Activated CD4-positive, alpha-beta T cell treated with anti-CD3 and anti-CD28 coated beads, Interleukin-2, amount 50 U/mL, for 48 hours (primary cell): ENCODE measurements at regions not wholly inside any gene's neighbourhood (a gene's known extent, or its start where the extent isn't known, plus 50 kb on each side); places are given as distances from the start of the nearest gene placed in this dataset.
"Not testable (repeated sequence)": the region's sequence is repeated elsewhere in the genome, so short reads cannot be mapped to it uniquely, and the experiment has no call there.

Source experiments
- DNase-seq, 2 experiments: peaks; one replicate each; pipeline ENCODE4 v3.0.0-alpha.2; 2020

DNA sequence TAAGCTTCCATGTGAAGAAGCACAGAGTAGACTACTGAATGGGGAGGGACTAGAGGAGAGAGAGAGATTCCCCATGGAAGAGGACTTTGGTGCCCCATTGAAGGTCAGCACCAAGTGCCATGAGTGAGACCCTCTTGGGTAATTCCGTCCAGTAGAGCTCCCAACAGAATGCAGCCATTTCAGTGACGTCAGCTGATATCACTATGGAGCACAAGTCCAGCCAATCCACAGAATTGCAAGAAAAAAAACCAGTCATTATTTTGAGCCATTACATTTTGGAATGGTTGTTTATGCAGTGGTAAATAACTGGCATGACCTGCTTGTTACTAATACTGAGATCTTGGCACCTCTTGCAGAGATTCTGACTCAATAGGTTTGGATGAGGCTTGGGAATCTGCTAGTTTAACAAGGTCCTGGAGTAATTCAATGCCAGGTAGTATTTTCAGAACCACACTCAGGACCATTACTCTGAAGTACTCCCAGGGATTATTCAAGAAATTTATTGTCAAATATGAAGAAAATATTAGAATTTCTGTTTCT, 52.6 kb upstream of the SP8 start:
- no peak for DNase-seq

DNA sequence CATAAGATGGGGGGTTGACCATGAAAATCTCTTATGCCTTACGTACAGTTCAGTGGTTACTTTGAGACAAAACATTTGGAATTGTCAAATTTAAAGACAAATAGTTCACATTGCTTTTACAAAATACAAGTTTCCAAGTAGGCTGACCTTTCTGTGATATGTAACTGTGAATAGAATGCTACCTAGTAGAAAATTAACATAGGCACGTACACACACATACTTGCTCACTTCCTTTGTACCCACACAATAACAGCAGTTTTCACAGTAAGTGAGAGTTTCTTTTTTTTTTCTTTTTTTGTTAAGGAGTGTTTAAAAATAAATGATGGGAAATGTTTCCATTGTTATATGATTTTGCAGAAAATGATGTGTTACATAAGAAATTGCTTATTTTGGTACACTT, 53.3 kb upstream of the SP8 start:
- DNase-seq = no peak

DNA sequence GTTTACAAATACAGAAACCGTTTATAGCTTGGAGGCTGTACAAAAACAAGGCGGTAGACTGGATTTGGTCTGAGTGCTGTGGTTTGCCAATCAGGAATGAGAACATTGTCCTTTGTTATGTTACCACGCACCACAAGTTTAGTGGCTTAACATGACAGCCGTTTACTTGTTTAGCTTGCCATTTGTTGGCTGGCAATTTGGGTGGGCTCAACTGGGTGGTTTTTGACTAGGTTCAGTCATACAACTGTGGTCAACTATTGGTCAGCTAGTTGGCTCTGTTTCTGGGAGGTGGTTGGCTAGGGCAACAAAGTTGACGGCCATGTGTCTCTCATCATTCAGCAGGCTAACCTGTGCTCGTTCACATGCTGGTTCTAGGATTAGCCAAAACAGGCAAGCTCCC, 60.1 kb upstream of the SP8 start:
- no peak for DNase-seq

DNA sequence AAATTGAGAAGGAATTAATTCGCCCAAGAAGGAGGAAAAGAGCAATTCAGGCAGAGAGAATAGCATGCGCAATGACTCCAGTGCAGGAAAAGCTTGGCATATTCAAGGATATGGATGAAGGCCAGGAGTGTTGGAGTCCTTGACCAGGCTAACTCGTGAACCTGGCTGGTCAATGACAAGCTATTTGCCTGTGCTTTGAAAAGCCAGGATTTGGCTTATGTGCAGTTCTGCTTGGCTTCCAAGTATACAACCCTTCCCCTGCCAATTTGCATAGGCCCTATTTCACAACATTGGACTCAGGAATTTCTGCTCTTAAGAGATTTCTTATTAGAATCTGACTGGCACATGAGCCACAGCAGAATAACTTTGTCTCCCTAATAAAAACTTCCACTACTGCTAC, 72.3 kb upstream of the SP8 start:
- no peak for DNase-seq

DNA sequence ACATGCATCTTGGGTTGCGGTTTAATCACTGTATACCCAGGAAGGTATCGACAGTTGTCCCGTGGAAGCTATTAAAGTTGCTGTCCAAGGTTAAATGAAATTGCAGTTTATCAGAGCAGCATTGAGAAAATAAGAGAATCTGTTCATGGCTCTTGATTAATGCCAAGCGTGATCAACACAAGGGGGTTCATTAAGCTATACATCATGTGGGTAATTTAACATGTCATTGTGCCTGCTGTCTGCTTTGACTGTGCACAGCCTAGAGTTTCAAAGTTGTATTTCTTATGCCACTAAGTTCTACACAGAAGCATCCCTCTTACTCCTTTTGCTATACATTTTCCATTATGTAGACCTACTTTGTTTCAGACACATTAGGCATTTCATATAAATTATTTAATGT, 74.8 kb upstream of the SP8 start:
- no peak for DNase-seq

DNA sequence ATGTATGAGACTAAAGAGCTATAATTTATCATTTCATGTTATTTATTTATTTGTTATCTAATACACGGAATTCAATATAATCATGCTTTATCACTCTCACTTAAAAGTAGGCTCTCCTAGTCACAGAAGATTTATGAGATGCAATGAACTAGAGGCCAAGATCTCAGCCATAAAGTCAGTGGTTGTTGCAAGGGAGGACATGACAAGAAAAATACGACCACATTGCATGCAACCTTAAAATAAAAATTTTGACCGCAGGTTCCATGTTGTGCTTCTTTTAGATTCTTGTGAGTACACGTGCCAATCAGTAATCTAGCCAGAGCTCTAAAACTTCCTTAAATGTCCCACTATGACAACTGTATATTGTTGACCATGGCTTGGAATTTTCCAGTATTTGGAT, 75.9 kb upstream of the SP8 start:
- DNase-seq = no peak

DNA sequence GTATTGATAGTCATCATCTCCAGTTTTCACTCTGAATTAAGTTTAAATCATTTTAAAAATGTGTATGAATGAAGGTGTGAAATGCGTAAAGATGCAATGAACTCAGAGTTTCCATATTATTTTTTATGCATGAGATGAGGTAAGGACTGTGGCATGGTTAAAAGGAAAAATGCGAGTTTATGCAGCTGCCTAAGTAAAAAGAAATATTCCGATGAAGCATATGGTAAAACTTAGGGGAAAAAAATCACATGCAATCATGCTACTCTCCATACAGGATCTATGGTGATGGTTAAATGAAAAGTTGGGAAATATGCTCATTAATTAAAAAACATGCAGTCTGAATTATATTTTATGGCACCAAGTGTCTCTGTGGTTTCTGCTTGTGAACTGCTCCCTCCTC, 77.5 kb upstream of the SP8 start:
- no peak for DNase-seq

DNA sequence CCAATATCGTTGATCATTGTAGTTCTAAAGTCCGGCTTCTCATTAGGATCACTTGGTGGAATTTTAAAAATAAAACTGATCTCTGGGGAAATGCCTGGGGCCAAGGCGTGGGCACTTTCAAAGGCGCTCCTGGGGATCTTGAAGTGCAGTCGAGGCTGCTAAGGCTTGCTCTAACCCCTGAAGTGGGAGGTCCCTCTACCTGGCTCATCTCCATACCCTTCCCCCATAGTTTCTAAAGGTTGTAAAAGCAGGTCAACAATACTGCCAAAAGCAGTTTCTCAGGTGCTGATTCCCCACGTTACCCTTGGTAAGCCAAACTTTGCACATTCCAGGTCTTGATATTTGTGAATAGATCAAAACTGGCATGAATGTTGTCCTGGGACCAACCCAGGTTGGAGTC, 79.0 kb upstream of the SP8 start:
- DNase-seq = no peak

DNA sequence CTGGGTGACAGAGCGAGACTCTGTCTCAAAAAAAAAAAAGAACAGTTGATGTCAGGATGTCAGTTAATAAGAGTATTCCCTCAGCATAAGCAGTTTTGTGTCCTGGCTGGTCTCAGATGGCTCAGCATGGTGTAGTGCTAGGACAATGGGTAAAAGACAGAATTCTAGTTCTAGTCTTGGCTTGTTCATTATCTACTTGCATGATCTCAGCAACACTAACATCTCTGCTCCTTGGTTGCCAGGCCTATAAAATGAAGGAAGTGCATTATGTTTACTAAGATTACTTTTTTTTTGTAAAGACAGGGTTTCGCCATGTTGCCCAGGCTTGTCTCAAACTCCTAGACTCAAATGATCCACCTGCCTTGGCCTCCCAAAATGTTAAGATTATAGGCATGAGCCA, 84.3 kb upstream of the SP8 start:
- no peak for DNase-seq

DNA sequence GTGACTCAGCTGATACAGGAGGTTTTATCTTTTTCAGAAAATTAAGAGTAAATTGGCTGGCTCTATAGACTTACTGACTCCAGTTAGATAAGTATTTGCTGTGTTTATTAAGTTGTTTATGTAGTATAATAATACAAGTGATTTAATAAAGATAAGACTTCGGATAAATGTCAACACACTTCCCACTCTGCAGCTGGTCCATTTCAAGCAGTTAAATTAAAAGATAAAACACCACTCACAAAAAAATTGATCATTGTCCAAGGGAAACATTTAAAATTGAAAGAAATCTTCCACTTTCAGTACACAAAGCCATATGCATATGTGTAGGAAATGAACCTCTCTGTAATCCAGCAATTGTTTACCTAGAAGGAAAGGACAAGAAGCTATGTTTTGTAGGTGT, 106.1 kb upstream of the SP8 start:
- DNase-seq = no peak

DNA sequence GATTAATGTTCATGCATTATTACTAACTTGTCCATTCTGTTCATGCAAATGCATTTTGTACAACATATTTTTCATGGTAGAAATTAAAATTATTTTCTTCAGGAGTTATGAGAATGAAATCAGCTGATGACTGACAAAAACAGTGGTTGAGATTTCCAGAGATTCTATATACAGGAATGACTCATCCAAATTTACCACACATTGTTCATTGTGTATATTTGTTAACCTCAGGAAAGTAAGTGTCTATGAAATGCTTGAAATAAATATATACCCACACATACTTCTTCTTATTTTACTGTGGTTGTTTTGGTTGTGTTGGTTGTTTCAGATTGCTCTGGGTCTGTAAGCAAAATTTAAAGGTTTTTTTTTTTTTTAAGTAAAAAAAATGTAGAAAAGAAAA, 108.1 kb upstream of the SP8 start:
- no peak for DNase-seq

DNA sequence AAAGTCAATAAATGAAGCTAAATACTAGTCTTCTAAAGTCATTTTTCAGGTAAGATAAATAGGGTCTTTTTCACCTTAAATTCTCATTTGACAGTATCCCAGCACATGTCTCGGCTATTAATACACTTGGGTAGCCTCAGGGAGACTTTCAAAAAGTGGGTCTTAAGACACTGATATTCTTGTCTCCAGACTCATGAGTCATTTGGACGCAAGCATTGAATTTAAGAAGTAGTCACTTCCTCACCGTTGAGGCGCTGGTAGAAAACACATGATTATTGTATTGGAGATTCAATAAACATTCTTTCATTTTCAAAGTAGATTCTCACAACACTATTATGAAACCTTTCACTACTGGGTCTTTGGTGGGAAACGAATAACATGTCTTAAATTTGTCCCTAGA, 108.9 kb upstream of the SP8 start:
- no peak for DNase-seq

DNA sequence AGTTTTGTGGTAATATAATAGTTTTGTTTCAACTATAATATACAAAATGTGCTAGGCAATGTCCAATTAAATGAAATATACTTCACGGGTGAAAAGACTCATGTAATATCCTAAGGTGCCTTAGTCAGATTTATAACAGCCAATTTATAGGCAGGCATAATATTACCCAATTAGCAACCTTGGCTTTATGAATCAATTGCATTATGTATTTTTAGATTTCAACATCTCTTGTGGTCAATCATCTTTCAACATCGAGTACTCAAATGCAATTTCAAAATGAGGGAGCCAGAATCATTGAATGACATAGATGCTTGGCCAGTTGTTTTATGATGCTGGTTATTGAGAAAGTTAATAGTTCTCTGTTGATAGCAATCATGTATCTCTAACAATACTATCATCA, 110.3 kb upstream of the SP8 start:
- DNase-seq = no peak

DNA sequence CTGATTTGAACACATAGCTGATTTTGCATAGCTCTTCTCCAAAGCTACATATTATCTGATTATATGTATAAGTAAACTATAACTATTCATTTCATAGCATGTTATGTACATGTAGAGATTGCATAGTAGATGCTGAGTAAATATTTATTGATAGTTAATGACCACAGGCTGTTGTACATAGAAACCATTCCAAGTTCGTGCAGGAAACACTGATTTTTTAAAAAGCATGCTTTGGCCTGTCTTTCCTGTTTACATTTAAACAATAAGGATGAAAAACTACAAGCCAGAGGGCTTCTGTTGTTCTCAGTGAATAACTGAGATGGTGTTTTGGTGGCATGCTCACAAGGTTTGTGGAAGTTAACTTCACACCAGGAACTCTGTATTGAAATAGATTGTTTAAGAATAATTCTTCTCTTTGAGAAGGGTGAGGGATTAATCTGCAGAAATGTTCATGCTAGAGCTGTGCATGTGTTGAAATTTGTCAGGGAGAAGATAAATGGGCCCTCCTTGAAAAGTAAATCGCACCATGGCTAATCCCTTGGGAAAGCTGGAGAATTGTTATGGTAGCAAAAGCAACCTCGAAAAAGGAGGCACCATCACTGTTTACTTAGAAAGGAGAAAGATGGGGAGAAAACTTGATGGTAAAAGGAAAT, 120.2 kb upstream of the SP8 start:
- DNase-seq = no peak

DNA sequence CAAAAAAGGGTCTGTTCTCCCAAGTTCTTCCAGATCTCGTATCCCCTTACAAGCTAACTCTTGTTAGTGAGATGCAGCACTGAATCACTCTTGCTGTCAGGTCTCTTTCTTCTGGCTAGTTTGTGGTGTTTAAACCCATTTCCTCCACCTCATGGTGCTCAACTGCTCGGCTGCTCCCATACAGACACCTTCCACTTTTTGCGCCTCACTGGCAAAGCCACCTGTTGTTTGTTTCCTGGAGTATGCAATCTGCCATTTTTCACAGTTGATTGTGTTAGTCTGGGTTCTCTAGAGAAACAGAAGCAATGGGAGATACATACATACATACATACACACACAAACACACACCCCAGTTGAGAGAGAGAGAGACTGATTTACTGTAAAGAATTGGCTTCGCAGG, 124.4 kb upstream of the SP8 start:
- DNase-seq = no peak

DNA sequence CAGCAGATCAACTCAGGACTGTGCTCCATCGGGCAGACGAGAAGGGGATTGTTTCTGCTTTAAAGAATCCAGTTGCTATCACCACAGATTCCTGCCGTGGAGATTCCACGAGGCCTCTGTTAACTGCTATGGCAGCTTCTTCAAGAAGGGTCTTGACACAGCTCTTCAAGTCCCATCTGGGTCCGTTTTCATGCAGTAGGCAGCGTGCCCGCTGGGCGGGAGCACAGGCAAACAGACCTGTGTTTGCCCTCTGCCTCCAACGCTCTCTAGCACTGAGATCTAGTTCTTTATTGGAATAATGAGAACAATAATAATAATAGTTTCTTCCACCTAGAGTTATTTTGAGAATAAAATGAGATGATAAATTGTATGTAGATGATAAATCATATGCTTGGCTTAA, 127.2 kb upstream of the SP8 start:
- DNase-seq = no peak

DNA sequence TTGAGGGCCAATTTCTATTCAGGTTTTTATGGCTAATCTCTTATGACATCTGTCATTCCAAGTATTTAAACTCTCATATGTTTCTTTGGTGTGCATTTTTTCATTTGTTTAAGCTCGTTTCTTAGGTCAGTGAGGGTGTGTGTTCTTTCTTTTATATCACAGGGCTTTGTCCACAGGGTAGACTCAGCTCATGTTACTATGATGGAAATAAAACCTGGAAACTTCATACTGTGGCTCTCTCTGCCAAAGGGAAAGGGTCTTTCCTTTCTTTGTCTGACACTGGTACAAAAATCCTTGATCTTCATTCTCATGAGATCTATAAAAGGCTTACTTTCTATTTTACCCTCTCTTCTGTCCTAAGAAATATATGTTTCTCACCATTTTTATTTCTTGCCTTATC, 129.6 kb upstream of the SP8 start:
- DNase-seq = no peak

DNA sequence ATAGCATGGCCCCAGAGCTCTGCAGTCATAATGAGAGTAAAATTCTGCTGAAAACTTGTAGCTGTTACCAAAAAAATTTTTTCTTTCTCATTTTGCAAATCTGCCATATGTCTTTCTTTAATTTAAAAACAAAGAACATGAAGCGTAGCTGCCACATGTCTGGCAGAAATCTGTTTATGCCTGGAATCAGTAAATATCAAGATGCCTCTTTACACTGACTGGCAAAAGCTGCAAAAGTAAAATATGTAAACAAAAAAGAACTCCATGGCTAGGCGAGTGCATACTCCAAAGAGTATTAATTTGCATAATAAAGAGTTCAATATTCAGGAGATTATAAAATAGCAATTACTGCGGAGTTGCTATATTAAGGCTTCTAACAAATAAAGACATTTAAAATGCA, 130.9 kb upstream of the SP8 start:
- DNase-seq = no peak

DNA sequence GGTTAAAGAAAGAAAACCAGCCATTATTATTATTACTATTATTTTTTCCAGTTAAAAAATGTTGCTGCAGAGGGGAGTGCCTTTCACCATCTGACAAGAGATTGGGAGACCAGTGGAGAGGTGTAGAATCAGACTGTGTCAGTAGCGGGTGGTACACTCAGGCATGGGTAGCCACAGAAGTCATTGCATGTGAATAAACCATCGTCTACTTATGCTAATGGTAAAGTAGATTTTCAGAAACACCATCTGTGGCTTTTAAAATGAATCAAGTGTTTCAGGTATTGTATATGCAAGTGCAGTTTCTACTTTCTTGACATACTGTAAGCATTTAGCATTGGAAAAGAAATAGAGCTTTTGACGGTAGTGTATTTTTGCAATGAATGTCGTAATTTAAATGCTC, 131.5 kb upstream of the SP8 start:
- no peak for DNase-seq

DNA sequence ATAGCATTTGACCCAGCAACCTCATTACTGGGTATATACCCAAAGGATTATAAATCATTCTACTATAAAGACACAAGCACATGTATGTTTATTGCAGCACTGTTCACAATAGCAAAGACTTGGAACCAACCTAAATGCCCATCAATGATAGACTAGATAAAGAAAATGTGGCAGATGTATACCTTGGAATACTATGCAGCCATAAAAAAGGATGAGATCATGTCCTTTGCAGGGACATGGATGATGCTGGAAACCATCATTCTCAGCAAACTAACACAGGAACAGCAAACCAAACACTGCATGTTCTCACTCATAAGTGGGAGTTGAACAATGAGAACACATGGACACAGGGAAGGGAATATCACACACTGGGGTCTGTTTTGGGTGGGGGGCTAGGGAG, 140.5 kb upstream of the SP8 start:
- not testable (repeated sequence) for DNase-seq

DNA sequence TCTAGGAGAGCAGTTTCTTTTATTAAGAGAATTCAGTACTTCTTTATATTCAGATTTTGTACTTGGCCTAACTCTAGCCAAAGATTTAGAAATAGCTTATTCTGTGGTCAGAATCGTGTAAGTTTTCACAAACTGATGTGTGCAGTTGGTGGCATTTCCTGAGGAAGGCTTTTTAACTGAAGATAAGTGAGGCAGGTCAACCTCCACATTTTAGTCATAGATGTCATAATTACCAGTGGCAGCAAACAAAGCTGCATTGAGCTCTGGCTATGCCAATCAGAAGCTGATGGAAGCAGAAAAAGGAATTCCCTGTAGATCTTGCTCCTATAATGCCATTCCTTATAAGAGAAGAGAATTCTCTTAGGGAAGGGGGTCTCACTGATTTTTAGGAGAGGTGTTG, 141.3 kb upstream of the SP8 start:
- DNase-seq = no peak

DNA sequence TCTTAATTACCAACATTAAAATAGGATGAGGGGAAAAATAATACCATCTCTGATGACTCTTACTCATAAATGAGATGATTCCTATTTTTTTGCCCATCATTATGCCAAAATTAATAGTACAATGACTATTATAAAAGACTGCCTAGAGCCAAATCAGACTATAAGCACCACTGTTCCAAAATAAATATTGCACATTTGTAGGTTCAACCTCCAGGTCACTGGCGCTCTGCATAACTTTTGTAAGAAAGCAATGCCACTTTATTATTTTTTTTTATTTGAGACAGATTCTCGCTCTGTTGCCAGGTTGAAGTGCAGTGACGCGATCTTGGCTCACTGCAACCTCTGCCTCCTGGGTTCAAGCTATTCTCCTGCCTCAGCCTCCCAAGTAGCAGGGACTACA, 142.5 kb upstream of the SP8 start:
- no peak for DNase-seq

DNA sequence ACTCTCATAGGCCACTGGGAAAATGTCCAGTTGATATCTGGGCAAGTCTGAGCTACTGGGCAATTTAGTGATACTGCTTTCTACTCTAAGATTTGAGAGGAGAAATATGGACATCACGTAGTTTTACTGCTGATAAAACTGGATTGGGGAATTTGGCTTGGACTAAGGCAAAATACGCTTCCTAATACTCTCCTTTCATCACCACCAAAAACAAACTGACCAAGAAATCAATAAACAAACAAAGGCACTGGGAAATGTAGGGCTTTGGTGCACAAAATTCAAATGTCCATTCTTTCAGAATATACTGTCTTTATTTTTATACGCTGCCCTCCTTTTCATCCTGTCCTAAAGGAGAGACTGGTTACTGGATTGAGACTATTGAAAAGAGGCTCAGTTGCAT, 145.1 kb upstream of the SP8 start:
- no peak for DNase-seq

DNA sequence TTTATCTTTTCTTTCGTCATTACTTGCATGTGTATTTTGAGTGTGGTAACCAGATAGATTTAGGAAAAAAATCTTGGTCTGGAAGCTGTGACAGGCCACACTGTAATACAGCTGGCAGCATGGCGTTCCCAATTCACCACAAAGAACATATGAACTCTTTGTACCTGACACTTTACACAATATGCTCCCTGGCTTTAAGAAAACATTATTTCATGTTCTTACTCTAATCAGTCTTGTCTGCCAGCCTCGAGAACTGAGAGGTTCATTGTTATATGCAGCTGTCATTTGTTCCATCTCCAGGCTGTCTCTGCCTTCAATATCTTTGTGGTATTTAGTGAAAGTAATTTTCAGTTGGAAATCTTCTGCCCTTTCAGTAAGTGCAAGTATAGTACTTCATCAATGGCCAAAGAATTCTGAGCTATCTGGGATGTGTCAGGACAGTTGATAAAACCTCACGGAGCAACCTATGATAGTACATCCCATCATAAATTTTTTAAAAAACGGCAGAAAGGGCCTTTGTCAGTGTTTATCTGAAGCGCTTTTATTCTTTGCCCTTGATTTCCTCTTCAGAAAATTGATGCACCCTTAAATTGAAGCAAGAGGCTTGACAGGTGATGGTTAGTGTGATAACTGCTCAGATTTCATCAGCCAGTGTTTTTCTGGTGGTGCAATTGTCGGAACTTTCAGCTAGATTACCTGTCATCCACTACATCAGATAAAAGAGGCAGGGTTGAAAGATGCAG, 146.3 kb upstream of the SP8 start:
- DNase-seq = no peak

DNA sequence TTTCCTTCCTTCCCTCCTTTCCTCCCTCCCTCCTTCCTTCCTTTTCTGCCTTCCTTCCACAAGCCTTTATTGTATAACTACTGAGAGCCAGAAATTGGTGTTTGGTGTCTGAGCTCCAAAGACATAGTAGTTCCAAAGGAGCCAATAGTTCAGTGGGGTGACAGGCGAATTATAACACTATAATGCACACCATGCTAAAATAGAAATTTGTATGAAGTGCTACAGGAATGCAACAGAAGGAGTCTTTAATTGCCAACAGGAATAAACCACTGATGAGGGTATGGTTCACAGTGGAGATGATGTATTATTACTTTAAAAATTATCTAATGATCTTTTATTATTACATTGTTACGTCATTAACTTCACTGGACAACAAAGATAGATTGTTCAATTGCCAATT, 158.8 kb upstream of the SP8 start:
- DNase-seq = no peak
